GM18498 (cell line): ENCODE measurements at regions not wholly inside any gene's neighbourhood (a gene's known extent, or its start where the extent isn't known, plus 50 kb on each side); places are given as distances from the start of the nearest gene placed in this dataset.
"Not testable (repeated sequence)": the region's sequence is repeated elsewhere in the genome, so short reads cannot be mapped to it uniquely, and the experiment has no call there.

Experiments used
- ATAC-seq: cut with Tn5 transposase; IDR thresholded peaks from one replicate; pipeline ENCODE4 v1.9.1; 2021; ENCODE audit warnings: mild to moderate bottlenecking, moderate library complexity; ENCODE audit not compliant: unreplicated experiment

GRCh38 chr15:98085003-98085639 lies 124.6 kb downstream of the ARRDC4 start:
- ATAC-seq: no peak

- ATAC-seq: not testable (repeated sequence)
These were observed 127.9 kb downstream of the ARRDC4 start for GRCh38 chr15:98088307-98088945.

GRCh38 chr15:98089352-98089751 lies 128.8 kb downstream of the ARRDC4 start:
- ATAC-seq: not testable (repeated sequence)

GRCh38 chr15:98097986-98098385 lies 137.5 kb downstream of the ARRDC4 start:
- not testable (repeated sequence) for ATAC-seq

GRCh38 chr15:98100606-98101005 lies 140.1 kb downstream of the ARRDC4 start:
- ATAC-seq: not testable (repeated sequence)

GRCh38 chr15:98103570-98103969 lies 143.1 kb downstream of the ARRDC4 start:
- ATAC-seq: no peak

- ATAC-seq: not testable (repeated sequence)
These were observed 144.1 kb downstream of the ARRDC4 start for GRCh38 chr15:98104386-98105151.

GRCh38 chr15:98106615-98107194 lies 146.2 kb downstream of the ARRDC4 start:
- ATAC-seq: not testable (repeated sequence)

- no peak for ATAC-seq
These were observed 151.3 kb downstream of the ARRDC4 start for GRCh38 chr15:98111806-98112205.

GRCh38 chr15:98113327-98113726 lies 152.8 kb downstream of the ARRDC4 start:
- no peak for ATAC-seq

GRCh38 chr15:98120561-98120960 lies 160.1 kb downstream of the ARRDC4 start:
- no peak for ATAC-seq

GRCh38 chr15:98121536-98121935 lies 161.0 kb downstream of the ARRDC4 start:
- ATAC-seq: no peak

- ATAC-seq: no peak
These were observed 161.5 kb downstream of the ARRDC4 start for GRCh38 chr15:98121957-98122356.

GRCh38 chr15:98123297-98123696 lies 162.8 kb downstream of the ARRDC4 start:
- ATAC-seq: no peak

- ATAC-seq: no peak
These were observed 163.3 kb downstream of the ARRDC4 start for GRCh38 chr15:98123834-98124233.

- no peak for ATAC-seq
These were observed 164.1 kb downstream of the ARRDC4 start for GRCh38 chr15:98124581-98124980.

- no peak for ATAC-seq
These were observed 166.0 kb downstream of the ARRDC4 start for GRCh38 chr15:98126326-98127085.

GRCh38 chr15:98127586-98127985 lies 167.1 kb downstream of the ARRDC4 start:
- no peak for ATAC-seq

- ATAC-seq: no peak
These were observed 171.4 kb downstream of the ARRDC4 start for GRCh38 chr15:98131924-98132323.

GRCh38 chr15:98134905-98135304 lies 174.4 kb downstream of the ARRDC4 start:
- ATAC-seq: no peak

- no peak for ATAC-seq
These were observed 178.4 kb downstream of the ARRDC4 start for GRCh38 chr15:98138910-98139309.
